GM23248 (cell line): ENCODE measurements at regions not wholly inside any gene's neighbourhood (a gene's known extent, or its start where the extent isn't known, plus 50 kb on each side); places are given as distances from the start of the nearest gene placed in this dataset.
"Not testable (repeated sequence)": the region's sequence is repeated elsewhere in the genome, so short reads cannot be mapped to it uniquely, and the experiment has no call there.

ENCODE experiments used
- EZH2 ChIP-seq: fragments of 200-600 bp; sonication (generic); IDR thresholded peaks from 2 replicates; pipeline ENCODE4 v1.6.1; 2018; ENCODE audit warnings: antibody characterized with exemption, mild to moderate bottlenecking; ENCODE audit not compliant: insufficient read depth, poor library complexity, severe bottlenecking
- EZH2phosphoT487 ChIP-seq: fragments of 200-600 bp; sonication (generic); IDR thresholded peaks from 2 replicates; pipeline ENCODE4 v1.6.1; 2018; ENCODE audit warnings: antibody characterized with exemption, moderate library complexity, mild to moderate bottlenecking, low read depth; ENCODE audit not compliant: insufficient read depth

- TF ChIP-seq EZH2, EZH2phosphoT487: not testable (repeated sequence)
These were observed 288.2 kb downstream of the RASEF start for GRCh38 chr9:82774707-82775231.
